OCI-LY7 (cell line): ENCODE measurements at regions not wholly inside any gene's neighbourhood (a gene's known extent, or its start where the extent isn't known, plus 50 kb on each side); places are given as distances from the start of the nearest gene placed in this dataset.

Experiments used
- BruUV-seq: library from RNA; stranded (reverse); fragments of 400-500 nt; replicated peaks from 2 replicates; lab custom pipeline; 2021; lab: Mats Ljungman, UMichigan
- CTCF ChIA-PET: fragments of 300-600 bp; sonication (Branson Sonifier 250); formaldehyde crosslinking; loops from one replicate; lab custom pipeline; 2022; ENCODE audit warnings: antibody characterized with exemption; ENCODE audit not compliant: unreplicated experiment; lab: Charles Lee
- POLR2A ChIA-PET: fragments of 300-600 bp; sonication (Branson Sonifier 250); formaldehyde crosslinking; loops from one replicate; lab custom pipeline; 2022; ENCODE audit warnings: antibody characterized with exemption; lab: Charles Lee
- DNase-seq: peaks from one replicate; pipeline ENCODE4 v3.0.0-alpha.2; 2015; ENCODE audit warnings: low spot score
- H2AFZ ChIP-seq: fragments of 200-600 bp; sonication (generic), shearing (Covaris generic); 2 replicates; pipeline ENCODE4 v1.6.1; 2014; ENCODE audit warnings: mild to moderate bottlenecking, antibody characterized with exemption, low read length, moderate library complexity
- H3K27ac ChIP-seq: fragments of 200-600 bp; sonication (generic); 2 replicates; pipeline ENCODE4 v1.5.1; 2014; ENCODE audit warnings: mixed run types, low read depth, mild to moderate bottlenecking, moderate library complexity, low read length, inconsistent platforms; ENCODE audit not compliant: poor library complexity, severe bottlenecking
- H3K36me3 ChIP-seq: fragments of 200-600 bp; sonication (generic); 2 replicates; pipeline ENCODE4 v1.6.1; 2014; ENCODE audit warnings: mild to moderate bottlenecking, antibody characterized with exemption, low read length, moderate library complexity, mixed read lengths; ENCODE audit not compliant: insufficient read depth
- H3K4me1 ChIP-seq: fragments of 200-600 bp; sonication (generic); 2 replicates; pipeline ENCODE4 v1.5.1; 2014; ENCODE audit warnings: mild to moderate bottlenecking, low read length; ENCODE audit not compliant: insufficient read depth, poor library complexity, severe bottlenecking
- H3K4me2 ChIP-seq: fragments of 200-600 bp; sonication (generic); 2 replicates; pipeline ENCODE4 v1.6.1; 2014; ENCODE audit warnings: mild to moderate bottlenecking, low read length
- H3K4me3 ChIP-seq: fragments of 200-600 bp; sonication (generic); 2 replicates; pipeline ENCODE4 v1.5.1; 2014; ENCODE audit warnings: mild to moderate bottlenecking, low read depth, low read length; ENCODE audit not compliant: poor library complexity, severe bottlenecking
- H3K79me2 ChIP-seq: fragments of 200-600 bp; sonication (generic); 2 replicates; pipeline ENCODE4 v1.6.1; 2016; ENCODE audit warnings: low read depth, mild to moderate bottlenecking, low read length, moderate library complexity, mixed read lengths; ENCODE audit not compliant: insufficient read depth
- H3K9me2 ChIP-seq: fragments of 200-600 bp; sonication (generic); 2 replicates; pipeline ENCODE4 v1.6.1; 2016; ENCODE audit warnings: mild to moderate bottlenecking, low read length, mixed read lengths; ENCODE audit not compliant: insufficient read depth
- H3K9me3 ChIP-seq: fragments of 200-600 bp; sonication (generic); 2 replicates; pipeline ENCODE4 v1.6.1; 2014; ENCODE audit warnings: mild to moderate bottlenecking, mixed run types, low read length, mixed read lengths
- H4K20me1 ChIP-seq: fragments of 200-600 bp; sonication (generic); 2 replicates; pipeline ENCODE4 v1.6.1; 2014; ENCODE audit warnings: mild to moderate bottlenecking, antibody characterized with exemption, low read length, moderate library complexity, mixed read lengths; ENCODE audit not compliant: insufficient read depth
- EZH2phosphoT487 ChIP-seq: fragments of 200-600 bp; sonication (generic); IDR thresholded peaks from 2 replicates; pipeline ENCODE4 v1.6.1; 2018; ENCODE audit warnings: low read depth, borderline replicate concordance, mild to moderate bottlenecking, mixed run types, antibody characterized with exemption, low read length, moderate library complexity, mixed read lengths
- intact Hi-C: fragments of 100-400 bp; cut with micrococcal nuclease; formaldehyde crosslinking; loops from one replicate; pipeline ENCODE4 v1.10.0; 2022; ENCODE audit not compliant: unreplicated experiment
- TF ChIP-seq, protein P1 (sequence below): fragments of 200-600 bp; sonication (generic); conservative IDR thresholded peaks from 2 replicates; pipeline ENCODE4 v1.5.1; 2014; ENCODE audit warnings: mild to moderate bottlenecking, antibody characterized with exemption, low read length, moderate library complexity, mixed read lengths

DNA sequence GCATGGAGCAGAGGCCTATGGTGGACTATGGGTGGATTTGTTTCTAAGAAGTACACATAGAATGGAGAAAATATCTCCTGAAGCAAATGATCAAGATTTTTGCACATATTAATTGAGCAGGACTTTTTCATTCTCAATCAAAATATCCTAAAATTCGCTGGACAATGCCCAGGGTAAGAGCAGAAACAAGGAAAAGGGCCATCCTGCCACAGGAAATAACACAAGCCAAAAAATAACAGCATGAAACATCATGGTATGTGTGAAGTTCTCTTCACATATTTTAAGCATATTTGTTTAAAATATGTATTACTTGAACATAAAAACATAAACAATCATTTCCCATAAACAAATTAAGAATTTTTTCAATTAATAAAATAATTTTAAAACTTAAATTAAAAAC, 868.9 kb downstream of the EPHA7 start:
- no peak for TF ChIP-seq EZH2phosphoT487
- TF ChIP-seq, protein P1, sequence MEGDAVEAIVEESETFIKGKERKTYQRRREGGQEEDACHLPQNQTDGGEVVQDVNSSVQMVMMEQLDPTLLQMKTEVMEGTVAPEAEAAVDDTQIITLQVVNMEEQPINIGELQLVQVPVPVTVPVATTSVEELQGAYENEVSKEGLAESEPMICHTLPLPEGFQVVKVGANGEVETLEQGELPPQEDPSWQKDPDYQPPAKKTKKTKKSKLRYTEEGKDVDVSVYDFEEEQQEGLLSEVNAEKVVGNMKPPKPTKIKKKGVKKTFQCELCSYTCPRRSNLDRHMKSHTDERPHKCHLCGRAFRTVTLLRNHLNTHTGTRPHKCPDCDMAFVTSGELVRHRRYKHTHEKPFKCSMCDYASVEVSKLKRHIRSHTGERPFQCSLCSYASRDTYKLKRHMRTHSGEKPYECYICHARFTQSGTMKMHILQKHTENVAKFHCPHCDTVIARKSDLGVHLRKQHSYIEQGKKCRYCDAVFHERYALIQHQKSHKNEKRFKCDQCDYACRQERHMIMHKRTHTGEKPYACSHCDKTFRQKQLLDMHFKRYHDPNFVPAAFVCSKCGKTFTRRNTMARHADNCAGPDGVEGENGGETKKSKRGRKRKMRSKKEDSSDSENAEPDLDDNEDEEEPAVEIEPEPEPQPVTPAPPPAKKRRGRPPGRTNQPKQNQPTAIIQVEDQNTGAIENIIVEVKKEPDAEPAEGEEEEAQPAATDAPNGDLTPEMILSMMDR = no peak
- CTCF ChIA-PET = no interaction called here
- intact Hi-C loops = no loop called here
- Histone ChIP-seq H3K79me2 (no peaks in the 10 kb centered on the region), H2AFZ (no peak overlapping the region), H3K9me2 (no peaks in the 10 kb centered on the region), H3K27ac (no peak overlapping the region), H3K4me2 (no peak overlapping the region), H4K20me1 (no peaks in the 10 kb centered on the region), H3K4me1 (no peaks in the 10 kb centered on the region), H3K9me3 (no peaks in the 10 kb centered on the region), H3K4me3 (no peak overlapping the region), H3K36me3 (no peaks in the 10 kb centered on the region)
- DNase-seq = no peak
- BruUV-seq = no TSS peak
- POLR2A ChIA-PET = no interaction called here

- H3K4me3 ChIP-seq = no peak overlapping the region
- TF ChIP-seq, protein P1 = no peak
- TF ChIP-seq EZH2phosphoT487 = no peak
Observed at GRCh38 chr6:92545861-92546260, 873.5 kb downstream of the EPHA7 start.

GRCh38 chr6:92541448-92542060, 877.8 kb downstream of the EPHA7 start:
- intact Hi-C loops = no loop called here
- TF ChIP-seq, protein P1 = no peak
- TF ChIP-seq EZH2phosphoT487 = no peak
- no peaks in the 10 kb centered on the region for H3K4me1 ChIP-seq
- H3K4me2 ChIP-seq = no peak overlapping the region
- BruUV-seq = no TSS peak
- H3K9me2 ChIP-seq = no peaks in the 10 kb centered on the region
- no peak overlapping the region for H2AFZ ChIP-seq
- POLR2A ChIA-PET = interaction anchor here (0.7 to 1.1 kb wide), 3 partner anchors 10 to 35 kb away, joined by 3 to 4 read pairs (median 3); no protein-coding TSS in a partner anchor
- CTCF ChIA-PET = no interaction called here
- no peaks in the 10 kb centered on the region for H4K20me1 ChIP-seq
- no peak overlapping the region for H3K27ac ChIP-seq
- no peak for DNase-seq
- no peaks in the 10 kb centered on the region for H3K36me3 ChIP-seq
- H3K4me3 ChIP-seq = no peak overlapping the region
- no peaks in the 10 kb centered on the region for H3K9me3 ChIP-seq
- no peaks in the 10 kb centered on the region for H3K79me2 ChIP-seq

More at GRCh38 chr6:92545861-92546260, 873.5 kb downstream of the EPHA7 start:
- H3K9me3 ChIP-seq = no peaks in the 10 kb centered on the region
- no peaks in the 10 kb centered on the region for H3K9me2 ChIP-seq
- no peak for DNase-seq
- H3K4me1 ChIP-seq = no peaks in the 10 kb centered on the region
- intact Hi-C loops = no loop called here
- no peaks in the 10 kb centered on the region for H3K79me2 ChIP-seq
- no peak overlapping the region for H2AFZ ChIP-seq
- ChIA-PET POLR2A (interaction anchor here (0.6 to 1.1 kb wide), 2 partner anchors 164 to 1631 kb away, joined by 3 read pairs; no protein-coding TSS in a partner anchor), CTCF (no interaction called here)
- H3K27ac ChIP-seq = no peak overlapping the region
- H3K4me2 ChIP-seq = no peak overlapping the region
- H3K36me3 ChIP-seq = no peaks in the 10 kb centered on the region
- no TSS peak for BruUV-seq
- H4K20me1 ChIP-seq = no peaks in the 10 kb centered on the region
